HEK293 (cell line): ENCODE measurements at regions not wholly inside any gene's neighbourhood (a gene's known extent, or its start where the extent isn't known, plus 50 kb on each side); places are given as distances from the start of the nearest gene placed in this dataset.
A peak's percentile ranks its signal among the peaks of the same experiment; 100 is the strongest.

ENCODE experiments used
- CTCF ChIA-PET: fragments of 350-600 bp; formaldehyde crosslinking; extraction: SDS; loops from one replicate; lab custom pipeline; 2021; ENCODE audit warnings: antibody characterized with exemption; lab: Yijun Ruan, JAX
- POLR2A ChIA-PET: fragments of 300-600 bp; formaldehyde crosslinking; extraction: SDS; loops from one replicate; lab custom pipeline; 2020; ENCODE audit warnings: antibody characterized with exemption, inconsistent platforms; lab: Yijun Ruan, JAX
- H3K27ac ChIP-seq: fragments of 200-500 bp; sonication (Bioruptor generic); 2 replicates; pipeline ENCODE4 v1.5.1; 2014; ENCODE audit warnings: low read depth, low read length, control low read depth, inconsistent platforms; ENCODE audit errors: extremely low read depth
- H3K36me3 ChIP-seq, 2 experiments: fragments of 200-500 bp in 1 of 2; sonication (Bioruptor generic) in 1 of 2; 1 replicate in 1 of 2; 2 replicates in 1 of 2; pipeline ENCODE4 v1.5.1; 2014 to 2017; ENCODE audit warnings: inconsistent platforms in 2 of 2, low read length in 2 of 2; ENCODE audit not compliant: control insufficient read depth in 2 of 2, insufficient read depth in 1 of 2
- H3K4me1 ChIP-seq: fragments of 200-500 bp; sonication (Bioruptor generic); 2 replicates; pipeline ENCODE4 v1.5.1; 2014; ENCODE audit warnings: mild to moderate bottlenecking, low read length, inconsistent platforms; ENCODE audit not compliant: control insufficient read depth, insufficient read depth
- H3K4me3 ChIP-seq: 2 replicates; pipeline ENCODE4 v1.5.1; 2011; ENCODE audit warnings: low read depth, mild to moderate bottlenecking, control low read depth, low read length, moderate library complexity
- H3K9me3 ChIP-seq: fragments of 200-500 bp; sonication (Bioruptor generic); 2 replicates; pipeline ENCODE4 v1.5.1; 2014; ENCODE audit warnings: low read depth, low read length, inconsistent platforms; ENCODE audit not compliant: control insufficient read depth, insufficient read depth
- SP2 ChIP-seq: fragments of 450-650 bp; formaldehyde crosslinking; IDR thresholded peaks from 2 replicates; pipeline ENCODE4 v1.5.1; 2016; ENCODE audit warnings: missing biosample characterization, missing genetic modification characterization
- ZFHX2 ChIP-seq: fragments of 450-650 bp; formaldehyde crosslinking; conservative IDR thresholded peaks from 2 replicates; pipeline ENCODE4 v1.5.1; 2016; ENCODE audit warnings: missing biosample characterization, missing genetic modification characterization
- ZFP37 ChIP-seq: fragments of 450-650 bp; formaldehyde crosslinking; IDR thresholded peaks from 2 replicates; pipeline ENCODE4 v1.5.1; 2016; ENCODE audit warnings: missing biosample characterization, missing genetic modification characterization
- ZIC2 ChIP-seq: fragments of 450-650 bp; formaldehyde crosslinking; IDR thresholded peaks from 2 replicates; pipeline ENCODE4 v1.5.1; 2016; ENCODE audit warnings: missing biosample characterization, missing genetic modification characterization
- ZNF132 ChIP-seq: fragments of 450-650 bp; formaldehyde crosslinking; IDR thresholded peaks from 2 replicates; pipeline ENCODE4 v1.5.1; 2017; ENCODE audit warnings: missing biosample characterization, missing genetic modification characterization, borderline replicate concordance
- ZNF221 ChIP-seq: fragments of 450-650 bp; formaldehyde crosslinking; IDR thresholded peaks from 2 replicates; pipeline ENCODE4 v1.5.1; 2017; ENCODE audit warnings: missing biosample characterization, missing genetic modification characterization, borderline replicate concordance
- ZNF311 ChIP-seq: fragments of 450-650 bp; formaldehyde crosslinking; IDR thresholded peaks from 2 replicates; pipeline ENCODE4 v1.5.1; 2017; ENCODE audit warnings: missing biosample characterization, missing genetic modification characterization, borderline replicate concordance
- ZNF416 ChIP-seq: fragments of 450-650 bp; formaldehyde crosslinking; IDR thresholded peaks from 2 replicates; pipeline ENCODE4 v1.5.1; 2016; ENCODE audit warnings: missing biosample characterization, missing genetic modification characterization
- ZNF664 ChIP-seq: fragments of 450-650 bp; formaldehyde crosslinking; IDR thresholded peaks from 2 replicates; pipeline ENCODE4 v1.5.1; 2016; ENCODE audit warnings: missing biosample characterization, missing genetic modification characterization
- ZNF677 ChIP-seq: fragments of 450-650 bp; IDR thresholded peaks from 2 replicates; pipeline ENCODE4 v1.5.0; 2018; ENCODE audit warnings: missing biosample characterization, mild to moderate bottlenecking, missing genetic modification characterization, moderate library complexity
- ZNF776 ChIP-seq: fragments of 450-650 bp; formaldehyde crosslinking; IDR thresholded peaks from 2 replicates; pipeline ENCODE4 v1.5.0; 2017; ENCODE audit warnings: missing biosample characterization, missing genetic modification characterization, borderline replicate concordance
- ZSCAN23 ChIP-seq: fragments of 450-650 bp; formaldehyde crosslinking; IDR thresholded peaks from 2 replicates; pipeline ENCODE4 v1.5.1; 2016; ENCODE audit warnings: missing biosample characterization, missing genetic modification characterization
- TF ChIP-seq, protein P1 (sequence below): fragments of 450-650 bp; formaldehyde crosslinking; optimal IDR thresholded peaks from 2 replicates; pipeline ENCODE3; 2016; ENCODE audit warnings: missing biosample characterization, mild to moderate bottlenecking, missing genetic modification characterization
- TF ChIP-seq, protein P2 (sequence below): fragments of 450-650 bp; formaldehyde crosslinking; IDR thresholded peaks from 2 replicates; pipeline ENCODE4 v1.5.1; 2016; ENCODE audit warnings: missing biosample characterization, missing genetic modification characterization
- TF ChIP-seq, protein P3 (sequence below): fragments of 450-650 bp; formaldehyde crosslinking; IDR thresholded peaks from 2 replicates; pipeline ENCODE4 v1.5.1; 2016; ENCODE audit warnings: missing biosample characterization, missing genetic modification characterization

DNA sequence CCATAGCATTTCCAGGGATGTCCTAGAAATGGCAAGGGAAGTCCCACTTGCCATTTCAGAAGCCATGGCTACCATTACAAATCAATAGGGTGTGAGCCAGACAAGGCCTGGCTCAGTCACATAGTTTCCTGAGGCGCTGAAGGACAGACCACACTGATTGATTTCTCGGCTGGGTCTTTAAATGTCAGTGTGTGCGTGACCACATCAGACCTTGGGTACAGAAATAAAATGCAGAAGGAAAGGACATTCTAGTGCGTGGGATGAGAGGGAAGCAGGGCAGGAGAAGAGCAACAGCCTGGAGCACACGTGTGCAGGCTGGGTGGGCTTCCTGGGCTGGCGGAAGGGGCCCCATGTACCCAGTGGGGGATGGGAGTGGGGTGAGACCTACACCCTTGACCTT is 58.7 kb upstream of the LYRM9 start (continued):
- TF ChIP-seq ZNF311 (tag by site-specific recombination) (no peak), ZNF677 (no peak), ZSCAN23 (tag by site-specific recombination) (no peak), ZFP37 (tag by site-specific recombination) (no peak), ZNF416 (no peak), ZNF221 (tag by site-specific recombination) (no peak), SP2 (tag by site-specific recombination) (no peak)
- TF ChIP-seq, protein P1, sequence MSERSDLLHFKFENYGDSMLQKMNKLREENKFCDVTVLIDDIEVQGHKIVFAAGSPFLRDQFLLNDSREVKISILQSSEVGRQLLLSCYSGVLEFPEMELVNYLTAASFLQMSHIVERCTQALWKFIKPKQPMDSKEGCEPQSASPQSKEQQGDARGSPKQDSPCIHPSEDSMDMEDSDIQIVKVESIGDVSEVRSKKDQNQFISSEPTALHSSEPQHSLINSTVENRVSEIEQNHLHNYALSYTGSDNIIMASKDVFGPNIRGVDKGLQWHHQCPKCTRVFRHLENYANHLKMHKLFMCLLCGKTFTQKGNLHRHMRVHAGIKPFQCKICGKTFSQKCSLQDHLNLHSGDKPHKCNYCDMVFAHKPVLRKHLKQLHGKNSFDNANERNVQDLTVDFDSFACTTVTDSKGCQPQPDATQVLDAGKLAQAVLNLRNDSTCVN: no peak
- TF ChIP-seq, all 188 proteins: peak for 0

DNA sequence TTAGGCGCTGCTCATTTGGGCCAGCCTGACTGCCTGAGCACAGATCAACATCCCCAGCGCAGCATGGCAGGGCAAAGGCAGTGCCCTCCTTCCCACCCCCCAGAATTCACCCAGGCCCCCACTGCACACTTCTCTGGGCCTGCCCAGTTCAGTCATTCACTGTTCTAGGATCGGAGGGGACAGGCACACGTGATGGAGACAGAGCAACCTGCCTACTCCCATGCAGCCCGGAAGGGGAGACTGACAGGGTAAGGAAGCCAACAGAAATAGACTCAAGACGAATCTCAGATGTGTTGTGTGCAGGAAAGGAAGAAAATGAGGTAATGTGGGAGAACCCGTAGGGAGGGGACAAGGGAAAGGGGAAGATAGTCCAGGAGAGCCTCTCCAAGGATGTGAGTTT is 59.2 kb upstream of the LYRM9 start:
- H3K36me3 ChIP-seq: no peaks in the 10 kb centered on the region
- H3K4me1 ChIP-seq: no peaks in the 10 kb centered on the region
- POLR2A ChIA-PET: no interaction called here
- no peak overlapping the region for H3K27ac ChIP-seq
- no peak for TF ChIP-seq ZNF664 (tag by site-specific recombination)
- TF ChIP-seq ZNF132 (tag by site-specific recombination): no peak
- TF ChIP-seq, protein P2, sequence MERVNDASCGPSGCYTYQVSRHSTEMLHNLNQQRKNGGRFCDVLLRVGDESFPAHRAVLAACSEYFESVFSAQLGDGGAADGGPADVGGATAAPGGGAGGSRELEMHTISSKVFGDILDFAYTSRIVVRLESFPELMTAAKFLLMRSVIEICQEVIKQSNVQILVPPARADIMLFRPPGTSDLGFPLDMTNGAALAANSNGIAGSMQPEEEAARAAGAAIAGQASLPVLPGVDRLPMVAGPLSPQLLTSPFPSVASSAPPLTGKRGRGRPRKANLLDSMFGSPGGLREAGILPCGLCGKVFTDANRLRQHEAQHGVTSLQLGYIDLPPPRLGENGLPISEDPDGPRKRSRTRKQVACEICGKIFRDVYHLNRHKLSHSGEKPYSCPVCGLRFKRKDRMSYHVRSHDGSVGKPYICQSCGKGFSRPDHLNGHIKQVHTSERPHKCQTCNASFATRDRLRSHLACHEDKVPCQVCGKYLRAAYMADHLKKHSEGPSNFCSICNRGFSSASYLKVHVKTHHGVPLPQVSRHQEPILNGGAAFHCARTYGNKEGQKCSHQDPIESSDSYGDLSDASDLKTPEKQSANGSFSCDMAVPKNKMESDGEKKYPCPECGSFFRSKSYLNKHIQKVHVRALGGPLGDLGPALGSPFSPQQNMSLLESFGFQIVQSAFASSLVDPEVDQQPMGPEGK: no peak
- no peak for TF ChIP-seq ZNF776
- TF ChIP-seq, all 188 proteins: peak for 0
- CTCF ChIA-PET: no interaction called here
- no peak overlapping the region for H3K4me3 ChIP-seq
- H3K9me3 ChIP-seq: no peaks in the 10 kb centered on the region

DNA sequence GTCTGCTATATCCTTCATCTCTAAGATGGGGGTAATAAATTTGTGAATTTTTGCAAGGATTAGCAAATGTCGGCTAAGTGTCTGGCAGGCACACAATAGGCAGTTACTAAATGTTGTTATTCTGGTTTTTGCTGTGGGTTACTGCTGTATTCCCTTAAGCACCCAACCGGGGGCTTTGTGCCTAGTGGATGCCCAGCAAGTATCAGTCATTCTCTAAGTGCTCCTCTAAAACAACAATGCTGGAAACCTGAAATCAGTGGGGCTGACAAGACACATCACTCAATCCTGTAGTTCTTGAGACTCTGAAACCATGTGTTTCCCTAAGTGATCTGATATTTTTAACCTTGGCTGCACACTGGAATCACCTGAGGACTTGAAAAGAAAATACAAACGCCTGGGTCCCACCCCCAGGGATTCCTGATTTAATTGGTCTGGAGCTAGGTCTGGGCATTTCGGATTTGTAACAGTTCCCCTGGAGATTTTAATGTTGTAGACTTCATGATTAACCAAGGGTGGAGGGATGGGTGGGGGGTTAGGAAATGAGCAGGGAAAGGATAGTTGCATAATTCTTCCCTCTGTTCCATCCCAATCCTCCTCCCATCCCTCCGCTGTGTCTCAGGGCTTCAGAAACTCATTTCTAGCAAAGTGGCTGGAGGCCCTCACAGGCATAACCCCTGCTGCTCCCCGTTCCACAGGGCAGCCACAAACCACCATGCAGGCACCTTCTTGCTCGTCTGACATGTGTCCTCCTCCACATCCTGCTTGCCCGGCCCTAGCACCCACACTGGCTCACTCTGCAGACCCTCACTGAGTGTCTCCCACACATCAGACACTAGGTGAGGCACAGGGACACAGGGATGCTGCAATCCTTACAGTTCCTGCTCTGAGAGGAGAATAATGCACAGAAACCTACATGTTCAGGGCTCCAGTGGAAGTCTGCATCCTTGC is 61.7 kb upstream of the LYRM9 start:
- H3K9me3 ChIP-seq: no peaks in the 10 kb centered on the region
- POLR2A ChIA-PET: no interaction called here
- TF ChIP-seq, protein P3, sequence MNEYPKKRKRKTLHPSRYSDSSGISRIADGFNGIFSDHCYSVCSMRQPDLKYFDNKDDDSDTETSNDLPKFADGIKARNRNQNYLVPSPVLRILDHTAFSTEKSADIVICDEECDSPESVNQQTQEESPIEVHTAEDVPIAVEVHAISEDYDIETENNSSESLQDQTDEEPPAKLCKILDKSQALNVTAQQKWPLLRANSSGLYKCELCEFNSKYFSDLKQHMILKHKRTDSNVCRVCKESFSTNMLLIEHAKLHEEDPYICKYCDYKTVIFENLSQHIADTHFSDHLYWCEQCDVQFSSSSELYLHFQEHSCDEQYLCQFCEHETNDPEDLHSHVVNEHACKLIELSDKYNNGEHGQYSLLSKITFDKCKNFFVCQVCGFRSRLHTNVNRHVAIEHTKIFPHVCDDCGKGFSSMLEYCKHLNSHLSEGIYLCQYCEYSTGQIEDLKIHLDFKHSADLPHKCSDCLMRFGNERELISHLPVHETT (tag by site-specific recombination): no peak
- TF ChIP-seq ZIC2 (tag by site-specific recombination): peak; percentile 51
- peak; percentile 53 for TF ChIP-seq ZFHX2
- TF ChIP-seq, all 188 proteins: peak for 2
- CTCF ChIA-PET: no interaction called here
- Histone ChIP-seq H3K27ac (no peak overlapping the region), H3K36me3 (no peaks in the 10 kb centered on the region), H3K4me1 (peaks cover 3% of the 10 kb centered on the region; the same call in 1 of the 2 replicates), H3K4me3 (no peak overlapping the region)
